Limb (tissue), 2 donors: ENCODE measurements at regions not wholly inside any gene's neighbourhood (a gene's known extent, or its start where the extent isn't known, plus 50 kb on each side); places are given as distances from the start of the nearest gene placed in this dataset.

Experiments used
- DNase-seq, 2 donors: peaks; one replicate each; pipeline ENCODE4 v3.0.0-alpha.2; 2016; ENCODE audit errors: extremely low spot score in 2 of 2

- no peak for DNase-seq
Observed at GRCh38 chr3:194832346-194833104, 146.8 kb downstream of the FAM43A start.

- DNase-seq, result no peak
Observed at GRCh38 chr3:194833114-194833910, 147.6 kb downstream of the FAM43A start.

- DNase-seq, result no peak
Observed at GRCh38 chr3:194836661-194837060, 151.0 kb downstream of the FAM43A start.

GRCh38 chr3:194837457-194838127 lies 151.9 kb downstream of the FAM43A start:
- DNase-seq, result no peak

GRCh38 chr3:194838236-194838635 lies 152.6 kb downstream of the FAM43A start:
- DNase-seq, result no peak

GRCh38 chr3:194840661-194841514 lies 155.2 kb downstream of the FAM43A start:
- no peak for DNase-seq

- DNase-seq, result no peak
Observed at GRCh38 chr3:194841515-194841841, 155.8 kb downstream of the FAM43A start.

GRCh38 chr3:194843556-194843955 lies 157.9 kb downstream of the FAM43A start:
- DNase-seq, result no peak

GRCh38 chr3:194844046-194844445 lies 158.4 kb downstream of the FAM43A start:
- no peak for DNase-seq

GRCh38 chr3:194849166-194849875 lies 163.6 kb downstream of the FAM43A start:
- no peak for DNase-seq

- DNase-seq, result no peak
Observed at GRCh38 chr3:194851254-194851653, 165.6 kb downstream of the FAM43A start.

- no peak for DNase-seq
Observed at GRCh38 chr3:194851941-194852340, 166.3 kb downstream of the FAM43A start.

GRCh38 chr3:194852345-194852744 lies 166.7 kb downstream of the FAM43A start:
- no peak for DNase-seq

GRCh38 chr3:194852831-194853508 lies 167.3 kb downstream of the FAM43A start:
- no peak for DNase-seq

- DNase-seq, result no peak
Observed at GRCh38 chr3:194854206-194854605, 168.5 kb downstream of the FAM43A start.

- DNase-seq, result no peak
Observed at GRCh38 chr3:194854659-194855390, 169.1 kb downstream of the FAM43A start.

GRCh38 chr3:194856296-194856695 lies 170.6 kb downstream of the FAM43A start:
- DNase-seq, result no peak

- DNase-seq, result no peak
Observed at GRCh38 chr3:194857469-194858113, 171.9 kb downstream of the FAM43A start.

- no peak for DNase-seq
Observed at GRCh38 chr3:194858382-194858781, 172.7 kb downstream of the FAM43A start.
